ENCODE measurements at regions not wholly inside any gene's neighbourhood (a gene's known extent, or its start where the extent isn't known, plus 50 kb on each side); places are given as distances from the start of the nearest gene placed in this dataset.
"Not testable (repeated sequence)": the region's sequence is repeated elsewhere in the genome, so short reads cannot be mapped to it uniquely, and the experiment has no call there.

GRCh38 chr7:79739036-79739709, 285.7 kb upstream of the MAGI2 start:
- not testable (repeated sequence) for TF ChIP-seq MYC (IDR thresholded peaks at IDR 0.05; ENCODE audit: low read depth, low read length); CTCF (IDR thresholded peaks at IDR 0.05; ENCODE audit: low read depth, low read length); POLR2A (IDR thresholded peaks at IDR 0.05; ENCODE audit: extremely low read depth, insufficient read length); MAX (IDR thresholded peaks at IDR 0.05; ENCODE audit: low read depth, low read length)

Measured in NB4 (cell line).